ENCODE measurements at regions not wholly inside any gene's neighbourhood (a gene's known extent, or its start where the extent isn't known, plus 50 kb on each side); places are given as distances from the start of the nearest gene placed in this dataset.

GRCh38 chr6:104522533-104522932 is 337.2 kb downstream of the HACE1 start:
- intact Hi-C loops (cut with DNase I), result no loop called here
- no peak for DNase-seq

DNA sequence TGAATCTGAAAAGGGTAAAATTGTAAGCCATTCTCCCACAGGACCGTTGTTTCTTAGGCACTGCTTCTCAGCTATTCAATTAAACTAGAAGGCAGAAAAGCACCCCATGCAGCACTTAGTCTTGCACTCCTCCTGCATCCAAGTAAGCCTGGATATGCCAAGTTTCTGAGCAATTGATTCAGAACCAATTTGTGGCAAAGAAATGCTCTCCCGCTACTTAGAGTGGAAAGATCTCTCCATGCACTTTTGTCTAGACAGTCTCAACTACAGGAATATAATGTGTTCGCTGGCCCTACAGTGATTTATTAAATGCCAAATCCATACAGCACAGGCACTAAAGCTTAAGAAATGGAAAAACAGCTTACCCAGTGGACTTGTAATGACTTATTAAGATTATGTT is 338.5 kb downstream of the HACE1 start:
- no peak for DNase-seq
- intact Hi-C loops (cut with DNase I), result no loop called here

DNA sequence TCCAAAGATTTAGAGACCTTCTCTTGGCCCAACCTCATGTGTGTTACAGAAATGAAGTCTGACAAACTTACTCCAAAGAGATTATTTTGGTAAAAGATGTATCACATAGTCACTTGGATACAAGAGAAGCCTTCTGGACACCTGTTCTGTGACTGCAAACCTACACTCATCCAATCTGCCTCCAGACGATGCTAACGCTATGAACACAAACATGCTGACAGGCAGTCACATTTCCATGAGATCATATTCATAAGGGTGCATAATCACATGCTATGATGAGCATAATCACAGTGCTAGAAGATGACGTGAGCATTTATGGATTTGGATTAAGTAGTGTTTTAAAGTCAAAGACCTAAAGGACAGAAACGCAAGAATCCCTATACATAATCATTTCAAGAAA is 340.2 kb downstream of the HACE1 start:
- no peak for DNase-seq

DNA sequence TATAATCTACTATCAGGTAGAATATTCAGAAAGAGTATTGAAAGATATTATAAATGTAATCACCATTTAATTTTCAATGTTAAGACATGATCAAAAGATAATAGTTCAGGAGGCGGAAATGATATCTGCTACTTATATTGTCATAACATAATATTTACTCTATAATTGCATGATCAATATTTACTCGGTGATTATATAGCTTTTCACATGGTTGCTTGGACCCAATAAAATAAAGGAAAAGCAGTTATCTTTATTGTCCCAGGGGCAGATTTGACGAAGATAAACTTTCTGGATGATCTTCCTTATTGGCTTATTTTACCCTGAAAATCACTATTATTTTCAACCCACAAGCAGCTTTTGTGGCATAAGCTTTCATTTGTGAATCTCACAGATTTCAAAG is 350.4 kb downstream of the HACE1 start:
- intact Hi-C loops (cut with DNase I), result no loop called here
- DNase-seq, result no peak

More for the DNA sequence above, 340.2 kb downstream of the HACE1 start:
- intact Hi-C loops (cut with DNase I), result no loop called here

- no peak for DNase-seq
- intact Hi-C loops (cut with DNase I), result no loop called here
These were observed 353.3 kb downstream of the HACE1 start for GRCh38 chr6:104506429-104506828.

DNA sequence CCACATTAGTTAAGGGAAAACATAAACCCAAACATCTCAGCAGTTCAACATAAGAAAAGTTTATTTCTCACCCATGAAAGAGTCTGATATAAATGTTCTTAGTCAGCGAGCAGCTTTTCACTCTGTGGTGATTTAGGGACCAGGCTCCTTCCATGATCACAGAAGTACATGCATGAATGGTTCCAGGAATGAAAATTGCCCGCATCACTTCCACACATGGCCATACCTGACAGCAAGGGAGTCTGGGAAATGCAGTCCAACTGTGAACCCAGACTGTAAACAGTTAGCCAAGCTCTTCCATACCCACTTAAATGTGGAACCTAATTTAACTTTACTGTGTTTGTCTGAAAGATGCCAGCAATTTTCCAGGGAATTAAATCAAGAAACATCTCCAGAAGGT is 353.9 kb downstream of the HACE1 start:
- no peak for DNase-seq
- intact Hi-C loops (cut with DNase I), result no loop called here

GRCh38 chr6:104500265-104500664 is 359.5 kb downstream of the HACE1 start:
- DNase-seq, result no peak
- intact Hi-C loops (cut with DNase I), result no loop called here

- no peak for DNase-seq
- intact Hi-C loops (cut with DNase I), result no loop called here
These were observed 373.7 kb downstream of the HACE1 start for GRCh38 chr6:104486035-104486434.

GRCh38 chr6:104484626-104485025 is 375.1 kb downstream of the HACE1 start:
- intact Hi-C loops (cut with DNase I), result no loop called here
- DNase-seq, result peak in 1 of 10 donors; percentile 49

DNA sequence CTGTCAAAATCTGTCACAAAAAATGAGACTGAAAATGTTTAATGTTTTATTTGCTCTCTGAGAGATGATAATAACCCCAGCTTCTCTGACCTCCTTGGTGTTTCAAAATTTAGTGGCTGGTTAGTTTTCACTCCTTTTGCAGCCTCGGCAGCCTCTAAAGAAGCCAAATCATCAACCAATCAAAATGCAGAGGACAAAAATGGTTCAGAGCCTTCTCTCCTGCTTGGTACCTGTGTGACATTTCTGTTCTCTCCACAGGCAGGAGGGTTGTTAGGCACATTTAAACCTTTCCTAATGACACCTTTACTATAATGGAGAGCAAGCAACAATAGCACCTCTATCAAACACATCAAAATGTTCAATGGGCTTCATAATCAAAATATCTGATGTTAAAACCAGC is 375.5 kb downstream of the HACE1 start:
- DNase-seq, result no peak
- intact Hi-C loops (cut with DNase I), result no loop called here

- no peak for DNase-seq
- intact Hi-C loops (cut with DNase I), result no loop called here
These were observed 376.4 kb downstream of the HACE1 start for GRCh38 chr6:104483225-104483834.

DNA sequence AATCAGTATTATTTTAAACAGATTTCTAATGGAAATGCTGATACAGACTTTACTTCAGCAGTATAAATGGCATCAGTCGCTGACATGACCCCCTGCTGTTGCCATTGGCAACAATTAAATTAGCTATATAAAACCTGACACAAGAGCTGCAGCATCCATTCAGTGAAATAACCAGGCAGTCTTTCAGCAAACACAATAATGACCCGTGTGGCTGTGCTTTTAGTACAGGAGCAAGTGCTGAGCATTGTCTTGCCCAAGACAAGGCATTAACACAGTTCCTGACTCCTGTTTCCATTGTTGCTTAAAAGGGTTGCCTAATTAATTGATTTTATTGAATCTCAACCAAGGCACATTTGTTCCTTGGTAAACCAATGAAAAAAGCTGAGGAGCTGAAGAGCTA is 382.1 kb downstream of the HACE1 start:
- intact Hi-C loops (cut with DNase I), result no loop called here
- DNase-seq, result no peak

DNA sequence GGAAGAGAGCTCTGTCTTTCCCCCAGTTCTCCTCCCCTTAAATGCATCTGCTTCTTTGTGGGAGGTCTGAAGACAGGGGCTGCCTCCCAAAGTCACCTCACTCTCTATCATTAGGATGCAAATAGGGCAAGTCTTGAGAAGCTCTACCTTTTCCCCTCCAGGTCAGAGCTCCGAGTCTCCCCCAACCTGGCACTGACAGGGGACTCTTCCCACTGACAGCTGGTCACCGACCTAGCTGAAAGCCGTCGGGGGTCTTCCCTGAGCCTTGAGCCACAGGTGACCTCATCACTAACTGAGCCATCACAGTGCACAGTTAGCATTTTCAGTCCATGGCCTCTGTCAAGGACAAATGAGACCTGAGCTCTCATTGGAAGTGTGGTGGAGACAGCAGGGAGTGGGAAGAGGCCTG is 386.7 kb downstream of the HACE1 start:
- intact Hi-C loops (cut with DNase I), result no loop called here
- DNase-seq, result peak in 1 of 10 donors; percentile 53

DNA sequence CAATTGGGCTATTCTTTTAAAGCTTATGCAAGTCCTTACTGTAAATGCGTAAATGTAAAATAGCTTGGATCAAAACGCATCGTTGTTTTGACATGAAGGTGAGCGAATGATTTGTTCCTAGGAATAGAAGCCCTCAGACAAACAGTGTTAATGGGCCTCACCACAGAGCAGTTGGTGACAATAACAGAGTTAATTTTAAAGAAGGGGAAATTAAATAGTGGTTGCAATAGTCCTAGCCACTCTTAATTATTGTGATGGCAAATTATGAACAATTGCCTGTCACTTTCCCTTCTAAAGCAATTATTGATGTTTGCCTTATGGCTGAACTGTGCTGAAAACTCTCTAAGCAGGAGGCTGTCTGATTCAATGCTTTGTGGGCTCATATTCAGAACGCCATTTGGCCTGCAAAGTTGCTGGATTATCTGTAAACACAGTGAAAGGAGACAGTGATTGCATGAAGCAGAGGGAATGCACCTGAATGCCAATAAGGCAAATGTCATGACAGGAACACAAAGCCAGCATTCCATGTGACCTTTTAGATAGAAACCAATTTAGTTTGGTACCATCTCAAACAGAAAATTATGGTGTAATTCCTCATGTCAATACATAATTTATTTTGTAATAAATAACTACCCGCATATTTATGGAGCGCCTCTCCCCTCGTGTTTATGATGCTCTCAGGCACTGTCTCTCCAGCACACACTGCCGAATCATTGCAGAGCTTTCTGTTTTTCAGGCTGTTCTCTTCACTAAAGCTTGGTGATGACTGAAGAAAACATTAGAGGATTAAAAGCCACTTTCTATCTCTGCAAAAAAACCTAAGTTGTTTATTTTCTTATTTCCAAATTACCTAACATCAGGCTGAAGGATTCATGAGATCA is 387.5 kb downstream of the HACE1 start:
- intact Hi-C loops (cut with DNase I), result no loop called here
- DNase-seq, result no peak

- intact Hi-C loops (cut with DNase I), result no loop called here
- DNase-seq, result no peak
These were observed 393.4 kb downstream of the HACE1 start for GRCh38 chr6:104466306-104466705.

- intact Hi-C loops (cut with DNase I), result no loop called here
These were observed 396.7 kb downstream of the HACE1 start for GRCh38 chr6:104462811-104463599.

DNA sequence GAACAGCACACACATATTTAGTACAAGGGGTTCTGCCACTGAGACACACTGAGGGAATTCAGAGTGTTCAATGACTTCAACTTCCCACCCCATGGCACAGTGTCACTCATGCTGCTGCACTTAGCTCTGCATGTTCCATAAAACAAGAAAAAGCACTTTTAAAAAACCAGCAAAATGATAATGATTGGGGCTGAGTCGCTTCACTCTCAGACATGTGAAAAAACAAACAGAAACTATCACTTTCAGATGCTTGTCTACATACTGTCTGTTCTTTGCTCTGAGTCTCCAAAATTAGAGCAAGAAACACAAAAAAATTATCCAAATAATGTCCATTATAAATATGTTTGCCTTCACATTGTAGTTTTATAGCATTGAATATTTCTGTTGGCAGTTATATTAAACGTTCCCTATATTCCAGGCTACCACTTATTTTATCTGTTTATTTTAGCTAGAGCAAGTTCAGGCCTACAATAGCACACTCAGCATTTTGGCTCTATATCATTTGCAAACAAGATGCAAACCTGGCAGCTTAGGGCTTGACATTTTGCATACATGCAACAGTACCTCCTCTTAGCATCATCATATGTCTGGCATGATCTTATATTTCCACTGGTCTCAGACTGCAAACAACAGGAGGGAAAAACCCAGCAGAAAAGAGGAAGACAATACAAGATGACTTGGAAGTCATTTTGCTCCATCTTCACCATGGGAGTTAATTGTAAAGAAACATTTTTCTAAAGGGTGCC is 398.8 kb downstream of the HACE1 start:
- intact Hi-C loops (cut with DNase I), result no loop called here

More at GRCh38 chr6:104462811-104463599, 396.7 kb downstream of the HACE1 start:
- no peak for DNase-seq

DNA sequence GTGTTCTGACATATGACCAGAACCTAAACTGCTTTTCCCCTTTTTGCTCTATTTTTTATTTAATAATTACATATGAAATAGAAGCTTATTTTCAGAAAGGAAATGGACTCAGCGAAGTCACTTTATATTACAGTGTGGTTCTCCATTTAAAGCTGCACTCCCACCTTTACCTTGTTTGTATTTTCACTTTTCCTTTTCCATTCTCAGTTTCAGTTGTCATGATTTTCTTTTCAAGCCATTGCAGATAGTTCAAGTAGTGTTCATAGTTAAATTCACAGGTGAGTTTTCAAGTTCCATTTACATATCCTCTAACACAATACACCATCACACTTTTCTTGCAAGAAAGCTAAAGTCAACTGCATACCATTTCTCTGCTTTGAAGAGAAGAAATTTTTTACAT is 400.2 kb downstream of the HACE1 start:
- intact Hi-C loops (cut with DNase I), result no loop called here
- DNase-seq, result no peak

More for the DNA sequence above, 398.8 kb downstream of the HACE1 start:
- DNase-seq, result no peak

GRCh38 chr6:104449918-104450317 is 409.8 kb downstream of the HACE1 start:
- DNase-seq, result no peak
- intact Hi-C loops (cut with DNase I), result no loop called here
